ENCODE measurements at regions not wholly inside any gene's neighbourhood (a gene's known extent, or its start where the extent isn't known, plus 50 kb on each side); places are given as distances from the start of the nearest gene placed in this dataset.

GRCh38 chr16:6977291-6977690 lies 355.4 kb upstream of the RBFOX1 start:
- Histone ChIP-seq H3K36me3 (ENCODE audit: control insufficient read depth in 1 of 2, insufficient read depth in 2 of 2, low read length in 2 of 2) (no peaks in the 10 kb centered on the region), H3K9me3 (ENCODE audit: control insufficient read depth in 1 of 2, insufficient read depth in 1 of 2, low read depth in 1 of 2, low read length in 2 of 2) (no peaks in the 10 kb centered on the region), H3K27me3 (ENCODE audit: insufficient read depth, low read length) (no peaks in the 10 kb centered on the region), H3K4me2 (ENCODE audit: low read length) (no peak overlapping the region), H3K9me2 (ENCODE audit: insufficient read depth) (no peaks in the 10 kb centered on the region), H3K79me2 (ENCODE audit: insufficient read depth, low read length) (no peaks in the 10 kb centered on the region), H3K4me3 (replicated peaks in 1 of 2; ENCODE audit: low read depth in 1 of 2, low read length in 2 of 2) (no peak overlapping the region), H4K20me1 (ENCODE audit: insufficient read depth) (no peaks in the 10 kb centered on the region), H2AFZ (ENCODE audit: low read depth, low read length, poor library complexity, severe bottlenecking) (no peak overlapping the region), H3K9ac (ENCODE audit: low read length) (no peak overlapping the region), H3K4me1 (ENCODE audit: control insufficient read depth in 1 of 2, insufficient read depth in 2 of 2, low read length in 2 of 2) (no peaks in the 10 kb centered on the region), H3K27ac (ENCODE audit: low read depth, low read length) (no peak overlapping the region)
- ChIA-PET POLR2A (no interaction called here), RAD21 (ENCODE audit: low non-redundant PET in 1 of 2, low total read pairs in 2 of 2, uncharacterized antibody in 2 of 2, unreplicated experiment in 2 of 2) (no interaction called here), CTCF (no interaction called here)
- intact Hi-C loops (cut with micrococcal nuclease): no loop called here
- BruUV-seq (replicated peaks): no TSS peak
- no peak for ATAC-seq
- no peak for DNase-seq (ENCODE audit: low read depth, low spot score)
- TF ChIP-seq EZH2 (IDR thresholded peaks at IDR 0.05) (no peak), ELF1 (IDR thresholded peaks at IDR 0.05; ENCODE audit: borderline replicate concordance, low read depth) (no peak), SRF (IDR thresholded peaks at IDR 0.05; ENCODE audit: low read depth) (no peak), YY1 (IDR thresholded peaks at IDR 0.05; ENCODE audit: extremely low read depth, insufficient replicate concordance, low read depth, low read length) (no peak), CBX3 (IDR thresholded peaks at IDR 0.05; ENCODE audit: low read depth) (no peak), POLR2AphosphoS5 (IDR thresholded peaks at IDR 0.05; ENCODE audit: low read depth, low read length) (no peak), MAX (IDR thresholded peaks at IDR 0.05) (no peak), POLR2A (IDR thresholded peaks at IDR 0.05; ENCODE audit: borderline replicate concordance, extremely low read depth, insufficient read depth, insufficient read length) (no peak), SP1 (IDR thresholded peaks at IDR 0.05; ENCODE audit: low read depth) (no peak), TCF7L2 (IDR thresholded peaks at IDR 0.05; ENCODE audit: borderline replicate concordance, extremely low read depth, insufficient read depth, insufficient read length) (no peak), ZNF274 (IDR thresholded peaks at IDR 0.05; ENCODE audit: low read depth, low read length) (no peak)
- TF ChIP-seq, protein P1, sequence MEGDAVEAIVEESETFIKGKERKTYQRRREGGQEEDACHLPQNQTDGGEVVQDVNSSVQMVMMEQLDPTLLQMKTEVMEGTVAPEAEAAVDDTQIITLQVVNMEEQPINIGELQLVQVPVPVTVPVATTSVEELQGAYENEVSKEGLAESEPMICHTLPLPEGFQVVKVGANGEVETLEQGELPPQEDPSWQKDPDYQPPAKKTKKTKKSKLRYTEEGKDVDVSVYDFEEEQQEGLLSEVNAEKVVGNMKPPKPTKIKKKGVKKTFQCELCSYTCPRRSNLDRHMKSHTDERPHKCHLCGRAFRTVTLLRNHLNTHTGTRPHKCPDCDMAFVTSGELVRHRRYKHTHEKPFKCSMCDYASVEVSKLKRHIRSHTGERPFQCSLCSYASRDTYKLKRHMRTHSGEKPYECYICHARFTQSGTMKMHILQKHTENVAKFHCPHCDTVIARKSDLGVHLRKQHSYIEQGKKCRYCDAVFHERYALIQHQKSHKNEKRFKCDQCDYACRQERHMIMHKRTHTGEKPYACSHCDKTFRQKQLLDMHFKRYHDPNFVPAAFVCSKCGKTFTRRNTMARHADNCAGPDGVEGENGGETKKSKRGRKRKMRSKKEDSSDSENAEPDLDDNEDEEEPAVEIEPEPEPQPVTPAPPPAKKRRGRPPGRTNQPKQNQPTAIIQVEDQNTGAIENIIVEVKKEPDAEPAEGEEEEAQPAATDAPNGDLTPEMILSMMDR (IDR thresholded peaks at IDR 0.05 in 2 of 3, conservative IDR thresholded peaks at IDR 0.05 in 1 of 3; ENCODE audit: borderline replicate concordance in 1 of 3, insufficient read depth in 1 of 3, low read depth in 2 of 3, low read length in 2 of 3): no peak
- TF ChIP-seq, protein P2, sequence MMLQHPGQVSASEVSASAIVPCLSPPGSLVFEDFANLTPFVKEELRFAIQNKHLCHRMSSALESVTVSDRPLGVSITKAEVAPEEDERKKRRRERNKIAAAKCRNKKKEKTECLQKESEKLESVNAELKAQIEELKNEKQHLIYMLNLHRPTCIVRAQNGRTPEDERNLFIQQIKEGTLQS (IDR thresholded peaks at IDR 0.05): no peak
- TF ChIP-seq, protein P3, sequence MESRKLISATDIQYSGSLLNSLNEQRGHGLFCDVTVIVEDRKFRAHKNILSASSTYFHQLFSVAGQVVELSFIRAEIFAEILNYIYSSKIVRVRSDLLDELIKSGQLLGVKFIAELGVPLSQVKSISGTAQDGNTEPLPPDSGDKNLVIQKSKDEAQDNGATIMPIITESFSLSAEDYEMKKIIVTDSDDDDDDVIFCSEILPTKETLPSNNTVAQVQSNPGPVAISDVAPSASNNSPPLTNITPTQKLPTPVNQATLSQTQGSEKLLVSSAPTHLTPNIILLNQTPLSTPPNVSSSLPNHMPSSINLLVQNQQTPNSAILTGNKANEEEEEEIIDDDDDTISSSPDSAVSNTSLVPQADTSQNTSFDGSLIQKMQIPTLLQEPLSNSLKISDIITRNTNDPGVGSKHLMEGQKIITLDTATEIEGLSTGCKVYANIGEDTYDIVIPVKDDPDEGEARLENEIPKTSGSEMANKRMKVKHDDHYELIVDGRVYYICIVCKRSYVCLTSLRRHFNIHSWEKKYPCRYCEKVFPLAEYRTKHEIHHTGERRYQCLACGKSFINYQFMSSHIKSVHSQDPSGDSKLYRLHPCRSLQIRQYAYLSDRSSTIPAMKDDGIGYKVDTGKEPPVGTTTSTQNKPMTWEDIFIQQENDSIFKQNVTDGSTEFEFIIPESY (IDR thresholded peaks at IDR 0.05; ENCODE audit: extremely low read depth, insufficient replicate concordance, low read length): no peak
- TF ChIP-seq, protein P4, sequence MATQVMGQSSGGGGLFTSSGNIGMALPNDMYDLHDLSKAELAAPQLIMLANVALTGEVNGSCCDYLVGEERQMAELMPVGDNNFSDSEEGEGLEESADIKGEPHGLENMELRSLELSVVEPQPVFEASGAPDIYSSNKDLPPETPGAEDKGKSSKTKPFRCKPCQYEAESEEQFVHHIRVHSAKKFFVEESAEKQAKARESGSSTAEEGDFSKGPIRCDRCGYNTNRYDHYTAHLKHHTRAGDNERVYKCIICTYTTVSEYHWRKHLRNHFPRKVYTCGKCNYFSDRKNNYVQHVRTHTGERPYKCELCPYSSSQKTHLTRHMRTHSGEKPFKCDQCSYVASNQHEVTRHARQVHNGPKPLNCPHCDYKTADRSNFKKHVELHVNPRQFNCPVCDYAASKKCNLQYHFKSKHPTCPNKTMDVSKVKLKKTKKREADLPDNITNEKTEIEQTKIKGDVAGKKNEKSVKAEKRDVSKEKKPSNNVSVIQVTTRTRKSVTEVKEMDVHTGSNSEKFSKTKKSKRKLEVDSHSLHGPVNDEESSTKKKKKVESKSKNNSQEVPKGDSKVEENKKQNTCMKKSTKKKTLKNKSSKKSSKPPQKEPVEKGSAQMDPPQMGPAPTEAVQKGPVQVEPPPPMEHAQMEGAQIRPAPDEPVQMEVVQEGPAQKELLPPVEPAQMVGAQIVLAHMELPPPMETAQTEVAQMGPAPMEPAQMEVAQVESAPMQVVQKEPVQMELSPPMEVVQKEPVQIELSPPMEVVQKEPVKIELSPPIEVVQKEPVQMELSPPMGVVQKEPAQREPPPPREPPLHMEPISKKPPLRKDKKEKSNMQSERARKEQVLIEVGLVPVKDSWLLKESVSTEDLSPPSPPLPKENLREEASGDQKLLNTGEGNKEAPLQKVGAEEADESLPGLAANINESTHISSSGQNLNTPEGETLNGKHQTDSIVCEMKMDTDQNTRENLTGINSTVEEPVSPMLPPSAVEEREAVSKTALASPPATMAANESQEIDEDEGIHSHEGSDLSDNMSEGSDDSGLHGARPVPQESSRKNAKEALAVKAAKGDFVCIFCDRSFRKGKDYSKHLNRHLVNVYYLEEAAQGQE (IDR thresholded peaks at IDR 0.05; ENCODE audit: low read depth): no peak
